ENCODE measurements at regions not wholly inside any gene's neighbourhood (a gene's known extent, or its start where the extent isn't known, plus 50 kb on each side); places are given as distances from the start of the nearest gene placed in this dataset.
"Not testable (repeated sequence)": the region's sequence is repeated elsewhere in the genome, so short reads cannot be mapped to it uniquely, and the experiment has no call there.

DNA sequence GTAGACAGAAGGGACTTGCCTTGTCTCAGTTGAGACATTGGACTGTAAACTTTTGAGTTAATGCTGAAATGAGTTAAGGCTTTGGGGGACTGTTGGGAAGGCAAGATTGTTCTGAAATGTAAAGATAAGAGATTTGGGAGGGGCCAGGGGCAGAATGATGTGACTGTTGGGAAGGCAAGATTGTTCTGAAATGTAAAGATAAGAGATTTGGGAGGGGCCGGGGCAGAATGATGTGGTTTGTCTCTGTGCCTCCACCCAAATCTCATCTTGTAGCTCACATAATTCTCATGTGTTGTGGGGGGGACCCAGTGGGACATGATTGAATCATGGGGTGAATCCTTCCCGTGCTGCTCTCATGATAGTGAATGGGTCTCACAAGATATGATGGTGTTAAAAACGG lies 1217.1 kb downstream of the GALC start:
- not testable (repeated sequence) for DNase-seq

- no peak for DNase-seq
Measured at GRCh38 chr14:86774916-86775315, 1218.1 kb downstream of the GALC start.

- DNase-seq = no peak
Measured at GRCh38 chr14:86772075-86772474, 1220.9 kb downstream of the GALC start.

GRCh38 chr14:86770186-86770585 lies 1222.8 kb downstream of the GALC start:
- no peak for DNase-seq

DNA sequence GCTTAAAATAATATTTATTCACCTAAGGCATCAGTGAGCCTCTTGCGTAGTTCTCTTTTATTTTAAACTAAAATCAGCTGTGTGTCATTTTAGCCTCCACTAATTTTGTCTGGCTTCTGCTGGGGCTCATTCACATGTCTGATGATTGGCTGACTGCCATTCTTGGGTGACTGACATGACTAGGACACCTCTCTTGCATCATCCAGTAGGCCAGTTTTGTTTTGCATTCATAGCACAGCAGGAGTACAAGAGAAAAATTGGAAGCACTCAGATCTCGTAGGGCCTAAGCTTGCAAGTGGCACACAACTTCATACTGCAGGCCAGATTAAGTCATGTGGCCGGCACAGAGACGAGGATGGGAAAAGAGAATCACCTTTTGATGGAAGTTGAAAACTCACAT lies 1226.5 kb downstream of the GALC start:
- no peak for DNase-seq

DNA sequence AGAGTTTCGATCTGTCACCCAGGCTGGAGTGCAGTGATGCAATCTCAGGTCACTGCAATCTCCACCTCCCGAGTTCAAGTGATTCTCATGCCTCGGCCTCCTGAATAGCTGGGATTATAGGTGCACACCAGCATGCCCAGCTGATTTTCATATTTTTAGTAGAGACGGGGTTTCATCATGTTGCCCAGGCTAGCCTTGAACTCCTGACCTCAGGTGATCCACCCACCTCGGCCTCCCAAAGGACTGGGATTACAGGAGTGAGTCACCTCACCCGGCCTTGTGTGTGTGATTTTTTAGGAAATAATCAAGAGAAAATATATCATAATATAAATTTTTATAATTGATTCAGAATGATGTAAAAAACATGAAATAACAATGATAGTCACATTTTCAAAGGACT lies 1231.4 kb downstream of the GALC start:
- DNase-seq = no peak

DNA sequence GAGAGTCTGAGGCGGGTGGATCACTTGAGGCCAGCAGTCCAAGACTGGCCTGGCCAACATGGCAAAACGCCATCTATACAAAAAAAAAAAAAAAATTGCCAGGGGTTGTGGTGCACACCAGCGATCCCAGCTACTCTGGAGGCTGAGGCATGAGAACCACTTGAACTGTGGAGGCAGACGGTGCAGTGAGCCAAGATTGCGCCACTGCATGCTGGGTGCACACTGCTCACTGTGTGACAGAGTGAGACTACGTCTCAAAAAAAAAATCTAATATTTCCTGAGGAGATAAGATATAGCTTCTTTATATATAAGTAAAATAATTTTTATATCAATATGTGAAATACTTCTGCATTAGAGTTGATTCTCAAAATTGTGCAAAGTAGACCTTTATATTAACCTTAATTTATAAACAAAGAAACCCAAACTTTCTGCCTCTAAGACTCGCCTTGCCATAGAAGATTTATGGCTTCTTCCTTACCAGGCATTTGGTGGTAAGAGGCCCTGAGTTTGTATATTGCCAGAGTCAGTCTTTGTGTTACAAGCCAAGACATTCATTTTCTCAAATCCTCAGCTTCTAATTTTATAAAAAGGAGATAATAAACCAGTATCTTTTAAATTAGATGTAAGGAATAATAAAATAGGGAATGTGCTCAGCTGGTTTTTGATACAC lies 1226.7 kb downstream of the FLRT2 start:
- no peak for DNase-seq

- DNase-seq = not testable (repeated sequence)
Measured at GRCh38 chr14:86750488-86750887, 1220.5 kb downstream of the FLRT2 start.

GRCh38 chr14:86739761-86740160 lies 1209.8 kb downstream of the FLRT2 start:
- DNase-seq = no peak

- not testable (repeated sequence) for DNase-seq
Measured at GRCh38 chr14:86731427-86731826, 1201.5 kb downstream of the FLRT2 start.

DNA sequence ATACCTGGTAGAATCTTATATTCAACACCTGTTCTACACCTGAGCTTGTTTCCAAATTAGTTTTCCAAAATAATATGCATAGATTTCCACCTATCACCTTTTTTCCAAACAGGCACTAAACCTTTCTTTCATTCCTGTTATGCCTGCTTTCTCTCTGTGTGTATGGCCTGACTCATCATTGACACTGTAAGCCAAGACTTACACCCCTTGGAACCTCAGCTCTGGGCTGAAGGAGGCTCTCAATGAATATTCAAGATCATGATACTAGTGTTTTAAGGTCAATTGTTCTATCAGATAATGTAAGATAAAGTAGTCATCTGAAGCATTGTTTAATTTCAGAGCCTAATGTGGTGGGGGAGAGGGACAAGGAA lies 1193.3 kb downstream of the FLRT2 start:
- no peak for DNase-seq

DNA sequence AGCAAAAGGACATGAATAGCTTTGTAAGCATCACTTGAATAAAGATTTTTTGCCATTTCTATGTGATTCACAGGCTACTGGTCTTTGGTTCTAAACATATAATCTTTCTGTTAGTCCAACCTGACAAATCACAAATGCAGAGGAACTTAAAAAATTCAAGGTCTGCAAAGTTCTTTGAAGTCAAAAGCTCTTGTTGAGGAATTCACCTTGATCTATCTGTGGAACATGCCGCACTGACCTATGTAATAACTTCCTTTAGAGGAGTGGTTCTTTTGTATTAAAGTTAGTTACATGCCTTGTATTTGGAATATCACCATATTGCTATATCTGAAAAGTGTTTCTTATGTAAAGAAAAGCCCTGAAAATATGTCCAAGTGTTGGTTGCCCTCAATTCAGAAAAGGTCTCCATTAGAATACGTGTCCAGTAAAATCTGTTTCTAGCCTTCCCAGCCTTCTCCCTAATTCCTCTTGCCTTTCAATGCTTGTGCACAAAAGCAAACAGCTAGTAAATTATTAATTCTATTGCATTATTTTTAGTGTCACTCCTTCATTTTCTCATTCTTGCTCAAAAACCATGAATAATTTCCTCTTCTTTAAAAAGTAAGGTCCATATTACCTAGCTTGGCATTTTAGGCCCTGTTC lies 1192.8 kb downstream of the FLRT2 start:
- DNase-seq = no peak

- no peak for DNase-seq
Measured at GRCh38 chr14:86714575-86714974, 1184.6 kb downstream of the FLRT2 start.

- DNase-seq = no peak
Measured at GRCh38 chr14:86714153-86714552, 1184.2 kb downstream of the FLRT2 start.

GRCh38 chr14:86712727-86713126 lies 1182.8 kb downstream of the FLRT2 start:
- no peak for DNase-seq

DNA sequence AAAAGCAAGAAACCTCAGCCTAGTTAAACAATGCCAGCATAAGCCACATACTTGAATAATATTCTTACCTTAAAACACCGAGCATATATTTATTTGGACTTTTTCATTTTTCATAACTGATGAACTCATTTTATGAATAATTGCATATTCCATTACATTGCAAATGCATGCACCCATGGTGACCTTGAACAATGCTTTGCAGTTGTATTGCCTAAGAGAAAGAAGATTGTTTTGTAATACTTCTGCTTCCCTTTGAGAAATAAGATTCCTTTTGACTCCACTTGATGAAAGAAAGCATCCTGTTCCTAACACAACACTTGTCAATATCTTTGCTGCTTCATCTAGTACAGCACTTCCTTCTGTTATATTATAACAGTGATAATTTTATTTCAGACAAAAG lies 1182.2 kb downstream of the FLRT2 start:
- DNase-seq = no peak

GRCh38 chr14:86708846-86709339 lies 1178.9 kb downstream of the FLRT2 start:
- DNase-seq = no peak

- no peak for DNase-seq
Measured at GRCh38 chr14:86707071-86707470, 1177.1 kb downstream of the FLRT2 start.

DNA sequence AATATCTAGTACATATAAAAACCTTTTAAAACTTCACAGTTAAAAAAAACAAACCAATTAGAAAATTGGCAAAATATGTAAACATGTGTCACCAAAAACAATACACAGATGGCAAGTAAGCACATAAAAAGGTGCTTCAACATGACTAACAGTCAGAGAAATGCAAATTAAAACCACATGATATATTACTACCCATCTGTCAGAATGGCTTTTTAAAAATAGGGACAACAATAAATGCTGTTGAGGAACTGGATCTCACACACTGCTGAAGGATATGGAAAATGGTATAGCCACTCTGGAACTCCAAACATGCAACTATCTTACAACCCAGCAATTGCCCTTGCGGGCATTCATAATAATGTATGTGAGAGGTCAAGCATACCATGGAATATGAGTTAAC lies 1153.6 kb downstream of the FLRT2 start:
- DNase-seq = no peak

GRCh38 chr14:86675059-86675458 lies 1145.1 kb downstream of the FLRT2 start:
- no peak for DNase-seq

GRCh38 chr14:86673523-86673969 lies 1143.6 kb downstream of the FLRT2 start:
- no peak for DNase-seq

DNA sequence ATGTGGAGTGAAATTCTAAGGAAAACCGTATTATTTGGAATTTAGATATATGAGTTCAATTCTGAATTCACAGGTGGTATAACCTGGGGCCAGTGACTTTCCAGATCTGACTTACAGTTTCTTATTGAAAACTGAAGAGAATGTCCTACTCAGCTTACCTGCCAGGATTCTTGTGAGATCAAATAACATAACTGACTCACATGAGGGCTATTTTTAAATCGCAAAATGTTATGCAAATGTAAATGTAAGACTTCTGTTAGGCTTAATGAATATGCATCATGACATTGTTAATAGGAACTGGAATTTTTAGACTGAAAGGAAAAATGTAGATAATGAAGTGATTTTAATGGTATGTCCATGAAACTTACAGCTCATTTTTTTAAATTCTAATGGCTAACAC lies 1142.1 kb downstream of the FLRT2 start:
- DNase-seq = no peak

- no peak for DNase-seq
Measured at GRCh38 chr14:86665975-86666374, 1136.0 kb downstream of the FLRT2 start.

- no peak for DNase-seq
Measured at GRCh38 chr14:86662334-86662733, 1132.4 kb downstream of the FLRT2 start.

Data from stimulated activated CD4-positive, alpha-beta T cell treated with anti-CD3 and anti-CD28 coated beads, Interleukin-12 subunit alpha, Interleukin-12 subunit beta, amount 100 ng/mL, for 4 hours (primary cell).